GM18507 (cell line): ENCODE measurements at regions not wholly inside any gene's neighbourhood (a gene's known extent, or its start where the extent isn't known, plus 50 kb on each side); places are given as distances from the start of the nearest gene placed in this dataset.
"Not testable (repeated sequence)": the region's sequence is repeated elsewhere in the genome, so short reads cannot be mapped to it uniquely, and the experiment has no call there.

Experiments
- DNase-seq: peaks from one replicate; pipeline ENCODE4 v3.0.0; 2011; ENCODE audit warnings: low read depth; ENCODE audit not compliant: insufficient read length; ENCODE audit errors: extremely low spot score
- FAIRE-seq: peaks from 2 replicates; lab custom pipeline; 2011; peaks lifted over from hg19 to GRCh38; lab: Jason Lieb, UNC

DNA sequence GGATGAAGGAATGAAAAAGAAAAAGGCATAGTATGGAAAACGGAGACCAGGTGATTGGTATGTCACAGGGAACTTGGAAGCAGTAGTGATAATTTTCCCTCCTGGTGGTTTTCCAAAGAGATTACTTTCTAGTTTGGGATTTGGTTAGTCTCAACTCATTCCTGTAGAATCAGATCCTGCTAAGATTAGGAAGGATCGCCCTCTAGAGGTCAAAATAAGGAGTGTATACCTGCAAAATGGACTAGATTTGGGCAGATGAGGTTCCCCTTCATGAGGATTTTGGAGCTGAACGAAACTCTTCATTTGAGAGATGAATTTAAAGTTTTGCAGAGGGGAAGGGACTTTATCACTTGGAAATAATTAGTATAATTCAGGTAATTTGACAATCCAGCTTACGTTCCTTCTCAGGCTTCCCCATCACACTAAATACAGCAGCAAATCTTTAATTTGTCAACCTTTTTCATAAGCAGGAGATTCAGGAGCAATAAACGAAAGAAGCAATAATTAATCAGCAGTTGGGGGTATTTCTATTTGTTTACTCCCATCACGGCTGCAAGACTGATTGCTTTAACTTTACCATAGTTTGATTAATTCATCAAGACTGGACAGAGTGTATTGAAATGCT lies 65.2 kb downstream of the CCDC195 start:
- FAIRE-seq (peak; percentile 56), DNase-seq (no peak)

DNA sequence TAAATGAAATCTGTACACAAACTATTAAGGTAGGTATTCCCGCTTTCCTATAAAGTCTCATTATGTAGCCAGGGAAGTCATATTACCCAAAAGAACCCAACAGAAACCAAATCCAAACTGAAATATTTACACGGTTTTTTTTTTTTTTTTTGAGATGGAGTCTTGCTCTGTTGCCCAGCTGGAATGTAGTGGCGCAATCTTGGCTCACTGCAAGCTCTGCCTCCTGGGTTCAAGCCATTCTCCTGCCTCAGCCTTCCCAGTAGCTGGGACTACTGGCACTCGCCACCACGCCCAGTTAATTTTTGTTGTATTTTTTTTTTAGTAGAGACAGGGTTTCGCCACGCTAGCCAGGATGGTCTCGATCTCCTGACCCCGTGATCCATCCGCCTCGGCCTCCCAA lies 62.5 kb upstream of the CUL3 start:
- not testable (repeated sequence) for FAIRE-seq, DNase-seq

DNA sequence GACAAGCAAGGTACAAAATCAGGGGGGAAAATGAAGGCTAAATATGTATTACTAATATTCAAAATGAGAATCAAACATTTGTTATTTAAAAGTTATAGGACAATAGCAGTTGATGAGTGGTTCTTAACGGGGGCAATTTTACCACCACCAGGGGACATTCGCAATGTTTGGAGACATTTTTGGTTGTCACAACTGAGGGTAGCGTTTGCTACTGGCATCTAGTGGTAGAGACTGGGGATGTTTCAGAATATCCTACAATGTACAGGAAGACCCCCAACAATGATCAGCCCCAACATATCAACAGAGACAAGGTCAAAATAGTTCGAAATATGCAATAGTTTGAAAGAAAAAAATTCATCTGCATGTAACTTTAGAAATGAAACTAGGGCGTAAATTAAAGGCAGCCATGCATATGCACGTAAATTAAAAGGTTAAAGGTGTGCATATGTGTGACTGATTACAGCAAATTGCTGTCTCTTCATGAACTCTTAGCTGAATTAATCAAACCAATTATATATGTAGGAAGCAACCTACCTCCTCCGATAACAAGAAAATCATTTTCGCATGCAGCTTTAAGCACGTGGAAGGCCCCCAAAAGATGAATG lies 61.2 kb upstream of the CUL3 start:
- DNase-seq (no peak), FAIRE-seq (peak; percentile 74)

DNA sequence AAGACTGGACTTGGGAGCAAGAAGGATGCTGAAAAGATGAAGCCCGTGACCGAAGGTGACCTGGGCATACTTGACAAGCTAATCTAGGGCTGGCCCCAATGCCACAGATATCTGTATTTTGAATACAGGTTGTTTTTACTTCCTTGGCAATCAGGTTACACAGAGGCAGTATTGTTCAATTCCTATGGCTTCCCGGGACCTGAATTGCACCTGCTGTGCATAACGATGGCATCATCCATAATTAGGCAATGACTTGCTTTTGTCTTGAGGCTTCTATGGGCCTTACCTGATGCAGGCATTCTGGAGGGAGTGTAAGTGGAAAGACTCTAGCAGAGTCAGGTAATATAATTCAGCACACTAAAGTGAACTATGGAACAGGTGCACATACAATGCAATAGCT lies 60.6 kb upstream of the CUL3 start:
- FAIRE-seq (no peak), DNase-seq (no peak)

DNA sequence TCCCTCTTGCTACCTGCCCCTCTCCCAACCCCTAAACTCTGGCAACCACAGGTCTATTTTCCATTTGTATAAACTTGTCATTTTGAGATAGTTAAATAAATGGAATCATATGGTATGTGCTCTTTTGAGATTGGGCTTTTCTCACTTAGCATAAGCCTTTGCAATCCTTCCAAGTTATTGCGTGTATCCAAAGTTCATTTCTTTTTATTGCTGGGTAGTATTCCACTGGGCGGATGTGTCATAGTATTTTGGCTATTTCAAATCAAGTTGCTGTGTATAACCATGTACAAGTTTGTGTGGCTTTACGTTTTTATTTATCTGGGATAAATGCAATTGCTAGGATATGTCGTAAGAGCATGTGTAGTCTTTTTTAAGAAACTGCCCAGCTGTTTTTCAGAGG lies 55.5 kb upstream of the CUL3 start:
- FAIRE-seq (no peak), DNase-seq (no peak)

DNA sequence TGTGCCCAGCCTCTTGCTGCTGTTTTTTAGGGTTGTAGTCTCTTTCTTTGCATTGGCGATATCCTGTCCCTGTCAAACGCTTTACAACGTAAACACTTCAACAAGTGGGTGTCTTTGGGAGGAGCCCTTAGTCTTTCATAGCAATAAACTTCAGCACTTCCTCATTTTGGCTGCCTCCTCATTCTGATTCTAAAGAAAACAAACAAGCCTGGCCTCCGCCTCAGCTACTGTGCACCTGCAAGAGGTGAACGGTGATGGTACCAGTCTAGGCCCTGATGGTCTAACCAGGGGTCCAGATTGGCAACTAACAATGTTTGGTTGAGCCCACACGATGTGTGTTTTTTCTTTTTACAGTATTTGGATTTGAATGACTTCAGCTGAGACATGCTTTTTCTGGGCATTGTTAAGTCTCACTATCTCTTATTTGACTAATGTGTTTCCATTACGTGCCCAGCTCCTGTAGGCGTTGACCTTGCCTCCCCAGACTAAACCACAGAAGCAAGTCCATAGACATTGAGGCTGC lies 53.2 kb upstream of the CUL3 start:
- DNase-seq: no peak
- FAIRE-seq: peak; percentile 24
